ENCODE measurements at regions not wholly inside any gene's neighbourhood (a gene's known extent, or its start where the extent isn't known, plus 50 kb on each side); places are given as distances from the start of the nearest gene placed in this dataset.
"Not testable (repeated sequence)": the region's sequence is repeated elsewhere in the genome, so short reads cannot be mapped to it uniquely, and the experiment has no call there.

DNA sequence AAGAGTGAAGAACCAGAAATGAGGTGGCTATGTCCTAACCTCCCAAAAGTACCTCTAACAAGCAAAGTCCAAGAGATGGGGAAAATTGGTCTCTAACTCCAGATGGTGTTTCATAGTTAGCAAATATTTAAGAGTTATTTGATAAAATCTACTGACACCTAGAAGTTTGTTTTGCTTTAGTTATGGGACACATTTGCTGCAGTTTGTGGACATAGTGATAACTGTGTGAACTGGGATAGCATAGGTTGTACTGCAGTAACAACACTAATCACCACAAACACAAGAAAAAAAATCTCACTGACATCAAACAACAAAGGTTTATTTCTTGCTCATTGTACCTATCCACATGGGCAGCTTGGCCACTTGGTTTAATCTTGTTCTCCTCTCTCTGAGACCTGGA, 965.0 kb upstream of the SPRY2 start:
- DNase-seq, result no peak

DNA sequence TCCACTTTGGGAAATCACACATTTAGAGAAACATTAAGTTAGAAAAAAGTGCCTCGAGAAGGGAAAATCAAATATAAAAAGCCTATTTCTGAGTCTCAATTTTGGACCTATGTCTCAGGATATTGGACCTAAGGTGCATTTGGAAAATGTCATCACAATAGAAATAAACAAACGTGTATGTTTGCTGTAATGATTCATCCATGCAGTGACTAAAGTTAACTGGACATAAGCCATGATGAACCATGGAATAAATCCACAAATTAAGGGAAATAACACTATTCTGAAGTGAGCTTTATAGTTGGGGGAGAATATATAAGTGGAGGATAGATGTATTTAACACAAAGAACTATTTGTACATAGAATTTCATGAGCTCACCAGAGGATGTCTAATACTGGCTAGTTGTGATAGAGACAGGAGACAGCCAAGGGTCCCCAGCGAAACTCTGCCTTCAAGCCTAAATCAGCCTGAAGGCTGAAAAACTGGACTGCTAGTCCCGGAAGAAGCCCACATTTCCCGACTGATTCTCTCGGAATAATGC, 963.3 kb upstream of the SPRY2 start:
- DNase-seq, result no peak

DNA sequence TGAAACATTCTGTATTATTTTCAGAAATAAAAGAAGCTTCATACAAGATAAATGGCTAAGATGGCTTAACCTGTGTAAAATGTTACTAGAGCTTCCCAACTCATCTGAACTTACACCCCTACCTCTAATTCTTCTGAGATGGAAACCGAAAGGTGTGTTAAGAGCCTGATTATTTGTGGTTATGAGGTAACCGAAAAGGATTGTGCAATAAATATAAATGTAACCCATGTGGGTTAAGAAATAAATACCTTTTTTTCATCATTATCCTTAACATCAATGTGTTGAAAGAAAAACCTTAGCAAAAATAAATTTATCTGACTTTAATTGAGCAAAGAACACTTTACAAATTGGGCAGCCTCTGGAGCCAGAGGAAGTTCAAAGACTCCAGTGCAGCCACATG, 961.8 kb upstream of the SPRY2 start:
- DNase-seq, result no peak

DNA sequence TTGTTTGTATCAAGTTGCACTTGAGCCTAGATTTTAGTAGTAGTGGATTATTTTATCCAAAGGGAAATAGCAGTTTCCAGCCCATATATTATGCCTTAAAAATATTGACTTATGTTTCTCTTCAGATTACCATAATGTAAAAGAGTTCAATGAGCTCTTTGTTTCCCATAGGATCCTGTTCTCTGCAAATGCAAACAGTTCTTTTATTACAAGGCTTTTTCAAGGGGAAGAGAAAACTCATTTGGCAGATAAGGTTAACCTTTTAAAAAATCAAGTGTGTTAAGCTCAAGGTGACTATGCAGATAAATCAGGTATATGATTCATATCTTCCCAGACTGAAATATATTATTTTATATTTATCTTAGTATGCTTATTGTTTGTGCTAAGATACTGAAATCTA, 961.2 kb upstream of the SPRY2 start:
- DNase-seq, result no peak

DNA sequence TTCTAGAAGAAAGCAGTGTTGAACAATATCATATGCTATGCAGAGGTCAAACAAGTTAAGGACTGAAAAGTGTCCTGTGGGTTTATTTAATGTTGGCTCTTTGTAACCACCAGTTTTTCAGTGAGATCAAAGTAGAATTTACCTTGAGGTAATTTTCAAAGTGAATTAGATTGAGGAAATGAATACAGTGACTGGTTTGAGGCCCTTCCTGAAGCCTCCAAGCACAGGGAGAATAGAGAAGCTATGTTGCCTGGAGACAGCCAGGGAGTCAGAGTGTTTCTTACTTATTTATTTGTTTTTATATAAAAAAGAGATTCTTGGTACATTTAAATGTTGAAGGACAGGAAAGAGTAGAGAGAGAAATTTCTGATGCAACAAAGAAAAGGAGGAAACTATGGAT, 954.3 kb upstream of the SPRY2 start:
- DNase-seq, result no peak

DNA sequence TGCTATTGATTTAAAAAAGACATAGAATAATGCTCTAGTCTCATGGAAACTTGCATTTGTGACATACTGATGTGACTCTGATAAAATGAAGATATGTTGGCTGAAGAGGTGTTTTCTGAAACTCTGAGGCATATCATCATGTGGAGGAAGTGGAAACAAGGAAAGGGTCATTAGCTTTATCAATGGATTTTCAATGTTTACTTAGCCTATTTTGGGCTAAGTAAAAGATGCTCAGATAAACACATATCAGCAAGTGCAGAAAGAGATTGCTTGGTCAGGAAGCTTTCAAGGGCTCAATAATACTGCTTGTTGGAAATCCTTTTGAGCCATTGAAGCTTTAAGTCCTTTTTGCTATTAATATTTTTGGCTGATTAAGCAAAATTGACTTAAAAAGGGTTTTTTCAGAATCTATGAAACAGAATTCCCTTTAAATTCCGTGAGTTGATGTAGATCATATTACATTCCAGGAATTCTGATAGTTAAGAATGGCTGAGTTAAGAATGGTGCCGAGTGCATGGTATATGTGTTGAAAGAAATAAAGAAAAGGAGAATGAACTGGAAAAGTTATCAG, 952.8 kb upstream of the SPRY2 start:
- DNase-seq, result no peak

DNA sequence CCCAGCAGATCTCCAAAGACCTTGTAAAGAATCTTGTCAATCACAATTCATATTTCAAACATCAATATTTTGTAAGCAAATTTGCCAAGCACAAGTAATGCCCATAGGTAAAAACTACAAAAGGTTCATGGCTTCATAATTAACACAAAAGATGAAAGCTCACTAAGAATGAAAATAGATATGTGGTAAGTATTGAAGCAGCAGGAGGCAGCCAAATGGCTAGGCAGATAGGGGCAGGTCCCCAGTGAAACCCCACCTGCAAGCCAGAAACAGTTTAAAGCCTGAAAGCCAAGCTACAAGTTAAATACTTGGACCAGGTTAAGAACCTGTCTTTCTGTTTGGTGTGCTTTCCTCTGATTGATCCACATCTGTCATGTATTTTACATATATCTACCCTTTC, 942.6 kb upstream of the SPRY2 start:
- DNase-seq, result no peak

DNA sequence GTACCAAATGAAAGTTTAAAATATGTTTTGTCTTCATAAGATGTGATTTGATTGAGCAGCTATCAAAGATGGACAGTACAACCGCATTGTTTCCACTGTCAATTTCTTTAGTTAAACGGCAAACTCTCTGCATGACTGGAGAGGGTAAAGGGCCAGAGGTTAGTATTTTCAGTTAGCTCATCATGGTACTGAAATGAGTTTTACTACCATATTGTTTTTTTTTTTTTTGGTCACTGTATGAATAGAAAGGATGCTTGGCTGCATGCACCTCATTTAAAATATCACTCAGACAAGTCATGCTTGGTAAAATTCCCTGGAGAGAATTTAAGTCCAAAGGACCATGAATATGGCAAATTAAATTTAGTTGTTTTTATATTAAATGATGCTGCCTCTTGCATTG, 942.1 kb upstream of the SPRY2 start:
- DNase-seq, result no peak

DNA sequence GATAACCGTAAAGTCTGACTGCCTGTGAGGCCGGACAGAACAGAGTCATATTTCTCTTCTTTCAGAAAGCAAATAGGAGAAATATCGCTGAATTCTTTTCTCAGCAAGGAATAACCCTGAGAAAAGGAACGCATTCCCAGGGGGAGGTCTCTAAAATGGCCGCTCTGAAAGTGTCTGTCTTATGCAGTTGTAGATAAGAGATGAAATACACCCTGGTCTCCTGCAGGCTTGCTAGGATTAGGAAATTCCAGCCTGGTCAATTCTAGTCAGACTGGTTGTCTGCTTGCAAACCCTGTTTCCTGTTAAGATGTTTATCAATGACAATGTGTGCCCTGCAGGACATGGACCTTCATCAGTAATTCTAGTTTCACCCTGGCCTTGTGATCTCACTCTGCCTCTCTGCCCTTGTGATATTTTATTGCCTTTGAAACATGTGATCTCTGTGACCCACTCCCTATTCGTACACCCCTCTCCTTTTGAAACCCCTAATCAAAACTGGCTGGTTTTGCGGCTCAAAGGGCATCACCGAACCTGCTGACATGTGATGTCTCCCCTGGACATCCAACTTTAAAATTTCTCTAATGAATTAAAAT, 934.8 kb upstream of the SPRY2 start:
- DNase-seq, result no peak

DNA sequence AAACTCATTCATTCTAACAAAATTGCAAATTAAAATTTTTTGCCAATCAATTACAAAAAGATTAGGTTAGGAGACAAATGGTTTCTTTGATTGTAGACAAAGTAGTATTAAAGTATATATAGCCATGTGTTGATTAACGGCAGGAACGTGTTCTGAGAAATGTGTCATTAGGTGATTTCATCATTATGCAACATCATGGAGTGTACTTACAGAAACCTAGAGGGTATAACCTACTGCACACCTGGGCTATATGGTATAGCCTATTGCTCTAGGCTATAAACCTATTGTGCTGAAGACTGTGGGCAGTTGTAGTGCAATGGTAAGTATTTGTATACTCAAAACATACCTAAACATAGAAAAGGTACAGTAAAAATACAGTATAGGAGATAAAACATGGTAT, 906.8 kb upstream of the SPRY2 start:
- no peak for DNase-seq

DNA sequence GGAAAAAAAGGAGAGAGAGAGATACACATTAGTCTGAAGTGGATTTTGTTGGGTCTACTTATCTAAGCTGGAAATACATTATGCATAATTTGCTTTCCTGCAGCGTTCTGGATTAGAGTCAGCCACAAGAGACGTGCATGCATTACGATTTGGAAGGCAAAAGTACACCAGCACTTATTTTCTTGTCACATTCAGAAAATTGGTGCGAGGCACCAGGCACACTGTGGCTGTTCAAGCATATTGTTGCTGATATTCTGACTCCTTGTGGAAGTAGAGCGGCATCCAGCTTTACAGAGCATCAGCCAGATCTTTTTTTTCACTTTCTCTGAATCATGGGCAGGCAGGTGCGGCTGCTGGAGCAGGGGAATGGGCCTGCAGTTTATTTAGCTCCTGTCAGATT, 905.6 kb upstream of the SPRY2 start:
- no peak for DNase-seq

DNA sequence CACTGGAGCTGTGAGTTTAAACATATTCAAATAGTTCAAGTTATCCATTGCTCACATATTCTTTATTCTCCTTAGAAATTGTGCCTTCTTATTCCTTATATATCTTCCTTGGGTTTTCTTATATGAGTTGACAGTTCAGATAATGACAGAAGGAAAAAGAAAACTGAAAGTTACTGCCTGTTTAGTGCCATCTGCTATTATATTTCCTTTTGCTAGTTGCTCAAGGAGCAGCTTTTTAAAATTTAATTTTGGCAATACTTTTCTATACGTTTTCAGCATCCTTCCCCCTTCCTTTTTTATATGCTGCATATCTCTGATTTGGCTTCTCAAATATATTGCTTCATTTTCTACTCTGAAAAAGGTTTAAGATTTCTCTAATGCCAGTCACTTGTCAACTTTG, 903.1 kb upstream of the SPRY2 start:
- no peak for DNase-seq

DNA sequence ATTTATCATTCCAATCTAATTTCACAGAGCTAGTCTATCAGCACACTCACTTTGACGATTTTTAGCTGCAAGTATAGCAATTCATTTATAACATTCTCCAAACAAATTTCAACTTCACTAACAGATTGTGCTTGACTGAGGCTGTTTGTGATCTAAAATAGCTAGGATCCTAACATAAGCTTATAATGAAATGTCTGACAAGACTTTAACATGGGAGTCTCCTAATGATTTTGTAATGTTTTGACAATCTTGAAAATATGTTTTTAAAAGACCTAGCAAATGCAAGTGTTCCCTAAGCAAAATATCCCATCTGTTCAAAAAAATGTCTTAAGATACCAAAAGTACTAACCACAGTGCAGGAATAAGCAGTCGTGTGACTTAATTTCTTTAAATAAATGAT, 889.5 kb upstream of the SPRY2 start:
- no peak for DNase-seq

DNA sequence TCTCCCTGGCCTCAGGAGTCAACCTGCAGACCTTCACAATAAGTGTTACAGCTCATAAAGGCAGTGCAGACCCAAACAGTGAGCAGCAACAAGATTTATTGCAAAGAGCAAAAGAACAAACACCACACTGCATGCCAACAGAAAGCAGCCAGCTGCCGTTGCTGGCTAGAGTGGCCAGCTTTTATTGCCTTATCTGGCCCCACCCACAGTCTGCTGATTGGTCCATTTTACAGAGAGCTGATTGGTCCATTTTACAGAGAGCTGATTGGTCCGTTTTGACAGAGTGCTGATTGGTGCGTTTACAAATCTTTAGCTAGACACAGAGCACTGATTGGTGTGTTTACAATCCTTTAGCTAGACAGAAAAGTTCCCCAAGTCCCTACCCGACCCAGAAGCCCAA, 885.9 kb upstream of the SPRY2 start:
- not testable (repeated sequence) for DNase-seq

DNA sequence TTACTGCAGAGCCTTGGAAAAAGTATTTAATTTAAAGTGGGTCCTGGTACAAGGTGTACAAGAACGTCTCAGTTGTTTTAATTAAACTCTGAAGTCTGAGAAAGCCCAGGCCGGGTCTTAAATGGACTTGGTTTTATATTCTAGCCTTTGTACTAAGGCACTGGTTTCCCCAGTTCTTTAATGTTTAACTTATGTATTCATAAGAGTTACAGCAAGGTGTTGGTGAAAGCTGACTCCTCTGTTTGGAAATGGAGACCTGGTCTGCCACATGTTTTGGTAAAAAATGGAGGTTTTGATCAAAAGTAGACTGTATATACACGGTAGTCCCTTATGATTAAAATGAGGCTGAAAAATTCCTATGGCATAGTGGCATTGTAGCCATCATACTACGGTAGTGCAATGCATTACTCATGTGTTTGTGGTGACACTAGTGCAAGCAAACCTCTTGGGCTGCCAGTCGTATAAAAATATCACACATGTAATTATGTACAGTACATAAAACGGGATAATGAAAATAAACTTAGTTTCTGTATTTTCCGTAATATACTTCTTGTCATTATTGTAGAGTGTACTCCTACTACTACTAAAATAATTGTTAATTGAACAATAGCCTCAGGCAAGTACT, 883.4 kb upstream of the SPRY2 start:
- DNase-seq, result no peak

DNA sequence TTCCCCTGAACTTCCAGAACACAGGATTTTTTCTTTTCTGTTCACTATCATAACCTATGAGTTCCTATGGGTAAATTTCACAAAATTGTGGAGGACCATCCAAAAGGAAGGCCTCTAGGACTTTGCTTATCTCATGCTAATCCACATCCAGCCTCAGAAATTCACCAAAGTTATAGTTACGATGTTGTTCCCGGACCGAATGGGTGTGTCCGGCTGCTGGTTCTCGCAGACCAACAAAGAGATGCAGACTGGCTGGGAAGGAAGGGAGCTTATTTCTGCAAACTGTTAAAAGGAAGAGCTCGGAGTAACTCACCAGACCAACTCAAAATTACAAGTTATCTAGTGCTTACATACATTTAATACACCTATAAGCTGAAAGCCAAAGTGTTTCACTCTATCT, 882.9 kb upstream of the SPRY2 start:
- DNase-seq, result no peak

DNA sequence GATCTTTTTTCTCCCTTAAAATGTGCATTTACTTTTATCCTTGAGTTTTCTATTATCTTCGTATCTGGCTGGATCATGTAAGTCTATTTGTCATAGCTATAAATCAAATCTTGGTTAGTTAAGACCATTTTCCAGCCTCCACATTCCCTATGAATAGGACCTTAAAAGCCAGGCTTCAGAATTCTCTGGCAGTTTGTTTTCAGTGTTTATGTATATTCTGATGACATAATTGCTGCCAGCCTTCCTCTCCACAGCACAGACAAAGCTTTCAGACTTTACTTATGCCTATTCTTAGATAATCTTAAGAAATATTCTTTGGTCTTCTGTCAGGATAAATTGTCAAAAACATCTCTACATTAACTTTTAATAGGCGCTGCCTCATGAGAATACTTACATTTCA, 870.8 kb upstream of the SPRY2 start:
- no peak for DNase-seq

DNA sequence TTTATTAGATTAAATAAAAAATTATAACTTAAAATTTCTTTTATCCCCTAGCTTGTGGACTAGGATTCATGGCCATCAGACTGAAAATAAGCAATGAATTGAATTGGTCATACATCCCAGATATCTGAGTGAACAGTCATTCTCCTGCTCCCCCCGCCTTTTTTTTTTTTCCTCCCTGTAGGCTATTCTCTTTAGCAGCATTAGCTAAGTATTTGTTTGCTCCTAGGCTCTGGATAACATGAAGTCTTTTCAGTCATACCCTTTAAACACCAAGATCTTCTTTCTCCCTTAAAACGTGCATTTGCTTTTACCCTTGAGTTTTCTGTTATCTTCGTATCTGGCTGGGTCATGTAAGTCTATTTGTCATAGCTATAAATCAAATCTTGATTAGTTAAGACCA, 866.7 kb upstream of the SPRY2 start:
- no peak for DNase-seq

DNA sequence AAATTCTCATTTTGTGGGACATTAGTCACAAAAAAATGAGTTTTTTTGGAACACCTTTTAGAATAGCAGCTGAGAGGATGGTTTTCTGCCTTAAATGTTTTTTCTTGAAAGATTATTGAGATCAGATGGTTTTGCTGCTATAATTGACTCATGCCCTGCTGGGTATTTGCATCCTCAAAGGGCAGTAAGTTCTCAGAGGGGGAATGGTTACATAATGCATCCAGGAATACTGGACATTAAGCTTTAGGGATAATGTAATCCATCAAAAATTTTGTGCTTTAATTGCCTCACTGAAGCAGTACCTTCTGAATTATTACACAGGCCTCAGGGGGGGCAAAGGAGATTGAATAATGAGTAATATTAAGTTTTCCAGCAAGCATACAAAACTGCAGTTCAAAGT, 866.3 kb upstream of the SPRY2 start:
- DNase-seq, result no peak

DNA sequence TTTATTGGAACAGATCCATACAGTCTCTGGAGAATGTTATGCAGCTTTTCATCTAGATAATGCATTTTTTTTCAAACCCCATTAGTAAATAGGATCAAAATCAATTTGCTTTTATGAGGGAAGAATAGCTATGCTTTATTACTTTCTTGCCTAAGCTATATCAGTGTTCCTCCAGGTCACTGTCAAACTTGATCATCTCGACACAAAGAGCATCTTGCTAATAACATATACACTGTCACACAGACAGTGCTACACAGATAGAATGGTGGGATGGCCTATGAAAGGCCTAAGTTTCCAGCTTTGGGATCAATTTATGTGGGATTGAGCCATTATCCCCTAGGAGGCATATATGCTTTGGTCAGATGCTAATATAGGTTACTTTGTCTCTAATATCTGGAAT, 862.9 kb upstream of the SPRY2 start:
- no peak for DNase-seq

DNA sequence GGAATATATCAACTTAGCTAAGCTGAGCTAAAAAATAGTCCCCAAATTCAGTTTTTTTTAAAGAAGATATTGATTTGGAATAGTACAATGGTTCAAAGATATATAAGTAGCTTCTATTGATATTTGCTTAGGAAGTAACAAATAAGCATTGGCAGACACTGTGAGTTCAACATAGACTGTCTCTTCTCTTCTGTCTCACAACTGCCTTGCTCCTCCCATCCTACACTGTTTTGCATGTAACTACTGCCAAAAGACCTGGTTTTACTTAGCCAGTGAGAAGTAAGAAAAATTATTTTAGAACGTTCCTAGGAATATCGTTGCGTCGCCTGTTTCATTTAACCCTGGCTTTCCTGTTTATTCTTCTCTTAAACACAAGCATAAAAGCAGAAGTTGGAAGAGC, 859.0 kb upstream of the SPRY2 start:
- no peak for DNase-seq

DNA sequence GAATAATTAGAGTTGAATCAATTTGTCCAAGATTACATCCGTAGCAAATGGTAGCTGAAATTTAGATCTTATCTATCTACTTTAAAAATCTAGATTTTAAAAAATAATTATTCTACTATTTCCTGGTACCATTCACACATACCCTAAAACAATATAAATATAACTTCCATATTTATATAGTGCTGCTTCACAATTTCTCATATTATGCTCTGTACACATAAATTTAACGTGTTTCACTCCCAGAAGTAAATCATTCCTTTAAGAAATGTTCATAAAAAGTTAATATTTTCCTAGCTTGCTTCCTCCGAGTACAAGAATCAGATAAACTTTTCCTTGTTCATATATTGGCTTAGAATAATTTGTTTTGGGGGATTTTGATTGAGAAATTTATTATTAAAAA, 857.0 kb upstream of the SPRY2 start:
- no peak for DNase-seq

DNA sequence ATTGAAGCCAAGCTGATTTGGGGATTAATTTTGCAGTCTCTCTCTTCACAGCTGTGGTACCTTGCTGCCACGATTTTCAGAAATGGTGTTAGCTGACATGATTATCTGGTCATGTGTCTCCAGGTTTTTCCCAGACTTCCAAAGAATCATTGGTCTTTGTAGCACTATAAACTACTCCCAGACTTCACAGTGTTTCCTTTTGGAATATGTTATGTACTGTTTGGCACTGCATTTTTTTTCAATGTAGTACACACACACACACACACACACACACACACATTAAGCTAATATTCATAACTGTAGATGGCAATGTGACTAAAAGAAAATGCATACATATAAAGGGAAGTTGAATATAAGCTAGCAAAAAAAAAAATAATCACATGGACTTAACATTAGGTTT, 856.6 kb upstream of the SPRY2 start:
- no peak for DNase-seq

DNA sequence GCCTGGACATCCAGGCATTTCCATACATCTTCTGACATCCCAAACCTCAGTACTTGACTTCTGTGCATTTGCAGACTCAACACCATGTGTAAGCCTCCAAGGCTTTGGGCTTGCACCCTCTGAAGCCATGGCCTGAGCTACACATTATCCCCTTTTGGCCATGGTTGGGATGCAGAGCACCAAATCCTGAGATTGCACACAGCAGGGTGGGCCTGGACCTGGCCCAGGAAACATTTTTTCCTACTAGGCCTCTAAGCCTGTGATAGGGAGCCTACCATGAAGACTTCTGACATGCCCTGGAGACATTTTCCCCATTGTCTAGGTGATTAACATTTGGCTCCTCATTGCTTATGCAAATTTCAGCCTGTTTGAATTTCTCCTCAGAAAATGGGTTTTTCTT, 853.4 kb upstream of the SPRY2 start:
- DNase-seq, result no peak

Measured in GDM1 (cell line).